Transverse colon (tissue), 4 donors: ENCODE measurements at regions not wholly inside any gene's neighbourhood (a gene's known extent, or its start where the extent isn't known, plus 50 kb on each side); places are given as distances from the start of the nearest gene placed in this dataset.

Experiments used
- DNase-seq: peaks from one replicate; pipeline ENCODE4 v3.0.0-alpha.2; 2019
- H3K27ac ChIP-seq, 4 donors: fragments of 200-600 bp; sonication (generic); 2 replicates each; pipeline ENCODE4 v1.5.1; 2016 to 2018; ENCODE audit warnings: inconsistent platforms in 4 of 4
- H3K27me3 ChIP-seq: fragments of 200-600 bp; sonication (generic); 2 replicates; pipeline ENCODE4 v1.5.1; 2017; ENCODE audit warnings: inconsistent platforms
- H3K36me3 ChIP-seq, 4 donors: fragments of 200-600 bp; sonication (generic); 2 replicates each; pipeline ENCODE4 v1.5.1; 2017 to 2019; ENCODE audit warnings: inconsistent platforms in 4 of 4
- H3K4me1 ChIP-seq, 4 donors: fragments of 200-600 bp; sonication (generic); 2 replicates each; pipeline ENCODE4 v1.5.1; 2017 to 2020; ENCODE audit warnings: inconsistent platforms in 4 of 4
- H3K4me3 ChIP-seq, 4 donors: fragments of 200-600 bp; sonication (generic); 1 replicate in 1 of 4; 2 replicates in 3 of 4; pipeline versions ENCODE4 v1.5.1 to v1.6.1; 2017 to 2019; ENCODE audit warnings: inconsistent platforms in 4 of 4
- H3K9me3 ChIP-seq, 2 donors: fragments of 200-600 bp; sonication (generic); 2 replicates each; pipeline ENCODE4 v1.5.1; 2017 to 2019; ENCODE audit warnings: inconsistent platforms in 2 of 2
- EP300 ChIP-seq: sonication (generic); formaldehyde crosslinking; IDR thresholded peaks from one replicate; pipeline ENCODE4 v1.6.1; 2017; ENCODE audit warnings: antibody characterized with exemption, low read depth
- POLR2A ChIP-seq: fragments of 450-650 bp; IDR thresholded peaks from one replicate; pipeline ENCODE4 v1.6.1; 2016; ENCODE audit warnings: antibody characterized with exemption, mild to moderate bottlenecking, moderate library complexity
- POLR2AphosphoS5 ChIP-seq, 3 donors: sonication (generic); formaldehyde crosslinking; IDR thresholded peaks; one replicate each; pipeline ENCODE4 v1.6.1; 2016; ENCODE audit warnings: antibody characterized with exemption in 3 of 3
- WGBS, 2 donors: methylation state at CpG; one replicate each; pipeline ENCODE4 v1.1.5; 2018; ENCODE audit warnings: low coverage in 1 of 2; 5-methylcytosine and 5-hydroxymethylcytosine counted together
- in situ Hi-C, 4 donors: fragments of 200-750 bp; cut with MboI; loops; one replicate each; pipeline versions ENCODE4 v1.15.0 to v1.15.1; 2017; ENCODE audit warnings: low sequenced_read_pairs in 3 of 4, low pct_ligation_motif_present in 1 of 4, low pct_unique_long_range_greater_than_20kb in 1 of 4
- intact Hi-C: fragments of 100-400 bp; cut with DNase I; formaldehyde crosslinking; loops from one replicate; pipeline ENCODE4 v1.15.1; 2023; ENCODE audit warnings: low total_unique reads
- TF ChIP-seq, protein P1 (sequence below), 5 experiments: fragments of 200-600 bp in 3 of 5; fragments of 450-650 bp in 2 of 5; sonication (generic) in 3 of 5; IDR thresholded peaks; 1 replicate in 2 of 5; 2 replicates in 3 of 5; pipeline ENCODE4 v1.5.1; 2016 to 2017; ENCODE audit warnings: antibody characterized with exemption in 5 of 5, inconsistent platforms in 3 of 5, mild to moderate bottlenecking in 2 of 5, moderate library complexity in 1 of 5

DNA sequence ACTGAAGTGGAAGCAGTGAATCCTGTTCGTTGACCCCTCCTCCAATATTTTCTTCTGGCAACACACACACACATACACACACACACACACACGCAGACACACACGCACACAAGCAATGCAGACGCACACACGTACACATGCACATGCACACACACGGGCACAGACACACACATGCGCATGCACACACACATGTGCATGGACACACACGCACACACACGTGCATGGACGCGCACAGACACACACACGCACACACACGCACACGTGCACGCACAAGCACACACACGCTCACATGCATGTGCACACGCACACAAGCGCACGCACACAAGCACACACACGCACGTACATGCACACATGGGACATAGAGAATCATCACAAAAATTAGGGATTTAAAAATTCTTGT, 488.2 kb upstream of the TPK1 start:
- WGBS, 2 donors, result 88 to 89% methylated on average over 13 to 21 of the region's 21 CpGs
- intact Hi-C loops, result no loop called here
- DNase-seq, result no peak
- Histone ChIP-seq H3K9me3 (no peaks in the 10 kb centered on the region), H3K36me3 (no peaks in the 10 kb centered on the region), H3K27ac (no peak overlapping the region), H3K4me3 (no peak overlapping the region), H3K27me3 (no peaks in the 10 kb centered on the region), H3K4me1 (no peaks in the 10 kb centered on the region)
- TF ChIP-seq POLR2A, result no peak
- TF ChIP-seq, protein P1, sequence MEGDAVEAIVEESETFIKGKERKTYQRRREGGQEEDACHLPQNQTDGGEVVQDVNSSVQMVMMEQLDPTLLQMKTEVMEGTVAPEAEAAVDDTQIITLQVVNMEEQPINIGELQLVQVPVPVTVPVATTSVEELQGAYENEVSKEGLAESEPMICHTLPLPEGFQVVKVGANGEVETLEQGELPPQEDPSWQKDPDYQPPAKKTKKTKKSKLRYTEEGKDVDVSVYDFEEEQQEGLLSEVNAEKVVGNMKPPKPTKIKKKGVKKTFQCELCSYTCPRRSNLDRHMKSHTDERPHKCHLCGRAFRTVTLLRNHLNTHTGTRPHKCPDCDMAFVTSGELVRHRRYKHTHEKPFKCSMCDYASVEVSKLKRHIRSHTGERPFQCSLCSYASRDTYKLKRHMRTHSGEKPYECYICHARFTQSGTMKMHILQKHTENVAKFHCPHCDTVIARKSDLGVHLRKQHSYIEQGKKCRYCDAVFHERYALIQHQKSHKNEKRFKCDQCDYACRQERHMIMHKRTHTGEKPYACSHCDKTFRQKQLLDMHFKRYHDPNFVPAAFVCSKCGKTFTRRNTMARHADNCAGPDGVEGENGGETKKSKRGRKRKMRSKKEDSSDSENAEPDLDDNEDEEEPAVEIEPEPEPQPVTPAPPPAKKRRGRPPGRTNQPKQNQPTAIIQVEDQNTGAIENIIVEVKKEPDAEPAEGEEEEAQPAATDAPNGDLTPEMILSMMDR (IDR thresholded peaks at IDR 0.05), result no peak
- TF ChIP-seq EP300, result no peak
- TF ChIP-seq POLR2AphosphoS5 (IDR thresholded peaks at IDR 0.05), result no peak
- in situ Hi-C loops, result no loop called here

DNA sequence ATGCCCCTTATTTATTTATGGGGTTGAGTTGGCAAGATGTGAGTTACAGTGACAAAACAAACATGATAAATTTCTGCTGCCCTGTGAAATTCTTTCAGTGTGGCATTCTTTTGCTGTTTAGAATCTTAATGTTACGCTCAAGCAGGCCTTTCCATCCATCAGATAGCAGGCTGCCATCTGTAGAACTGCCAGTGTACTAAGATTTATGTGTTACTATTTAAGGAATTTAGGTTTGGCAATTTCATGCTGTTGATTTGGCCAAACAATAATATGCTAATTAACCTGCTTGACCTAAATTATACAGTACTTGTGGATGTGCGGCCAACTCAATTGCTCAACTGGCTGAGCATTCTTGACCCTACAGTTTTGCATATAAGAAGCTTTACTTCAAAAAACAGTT, 477.7 kb upstream of the TPK1 start:
- no peaks in the 10 kb centered on the region for H3K9me3 ChIP-seq
- 70 to 75% methylated on average over 2 of the region's 2 CpGs for WGBS, 2 donors
- no peak overlapping the region for H3K4me3 ChIP-seq
- H3K36me3 ChIP-seq, result no peaks in the 10 kb centered on the region
- no peaks in the 10 kb centered on the region for H3K27me3 ChIP-seq
- DNase-seq, result no peak
- TF ChIP-seq, protein P1 (IDR thresholded peaks at IDR 0.05), result no peak
- TF ChIP-seq POLR2A, result no peak
- no peak for TF ChIP-seq POLR2AphosphoS5 (IDR thresholded peaks at IDR 0.05)
- H3K27ac ChIP-seq, result no peak overlapping the region
- intact Hi-C loops, result no loop called here
- in situ Hi-C loops, result no loop called here
- H3K4me1 ChIP-seq, result no peaks in the 10 kb centered on the region

DNA sequence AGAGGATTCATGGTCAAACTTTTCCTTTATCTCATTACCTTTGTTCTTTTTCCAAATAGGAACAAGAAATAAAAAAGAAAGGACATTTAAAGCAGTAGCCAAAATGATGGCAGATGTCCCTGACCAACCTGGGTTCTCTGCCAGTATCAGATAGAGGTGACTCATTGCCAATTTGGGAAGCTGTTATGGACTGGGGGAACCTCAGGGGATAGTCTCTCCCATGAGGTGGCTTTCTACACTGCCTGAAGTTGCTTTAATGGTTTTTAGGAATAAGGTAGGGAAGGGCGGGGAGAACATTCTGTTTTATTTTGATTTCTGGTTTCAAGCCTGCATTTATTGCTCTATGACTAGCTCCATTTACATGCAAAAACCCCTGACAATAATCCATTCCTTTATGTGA, 457.9 kb upstream of the TPK1 start:
- WGBS, 2 donors, result 70 to 71% methylated on average over 1 of the region's 1 CpG
- no peak for TF ChIP-seq POLR2AphosphoS5 (IDR thresholded peaks at IDR 0.05)
- no peak for TF ChIP-seq EP300
- TF ChIP-seq POLR2A, result no peak
- TF ChIP-seq, protein P1 (IDR thresholded peaks at IDR 0.05), result no peak
- no peaks in the 10 kb centered on the region for H3K4me1 ChIP-seq
- intact Hi-C loops (no loop called here), in situ Hi-C loops (no loop called here)
- no peak overlapping the region for H3K27ac ChIP-seq
- H3K9me3 ChIP-seq, result no peaks in the 10 kb centered on the region
- no peak for DNase-seq
- H3K4me3 ChIP-seq, result no peak overlapping the region
- no peaks in the 10 kb centered on the region for H3K27me3 ChIP-seq
- H3K36me3 ChIP-seq, result no peaks in the 10 kb centered on the region

DNA sequence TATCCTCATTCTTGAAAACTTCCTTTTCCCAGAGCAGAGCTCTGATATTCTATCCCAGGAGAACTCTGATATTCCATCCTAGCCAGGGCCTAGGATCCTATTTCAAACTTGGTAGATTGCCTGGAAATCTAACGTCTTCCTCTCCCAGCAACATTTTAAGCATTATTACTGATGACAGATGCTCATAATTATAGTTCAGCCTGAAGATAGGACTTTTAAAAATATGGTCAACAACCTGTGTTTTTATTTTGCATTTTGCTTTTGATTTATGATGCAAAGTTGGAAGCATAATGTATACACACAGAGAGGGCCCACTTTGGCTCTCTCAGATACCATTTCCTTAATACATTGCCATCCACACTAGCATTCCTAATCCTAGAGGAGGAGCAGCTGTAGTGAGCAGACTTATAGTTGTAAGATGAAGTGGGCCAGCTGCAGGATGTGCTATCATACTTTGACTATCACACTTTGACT, 457.4 kb upstream of the TPK1 start:
- Histone ChIP-seq H3K9me3 (no peaks in the 10 kb centered on the region), H3K27ac (no peak overlapping the region), H3K27me3 (no peaks in the 10 kb centered on the region), H3K4me1 (no peaks in the 10 kb centered on the region), H3K36me3 (no peaks in the 10 kb centered on the region), H3K4me3 (no peak overlapping the region)
- intact Hi-C loops (no loop called here), in situ Hi-C loops (no loop called here)
- 65 to 80% methylated on average over 1 of the region's 1 CpG for whole genome bisulfite sequencing, 2 donors
- DNase-seq, result no peak
- TF ChIP-seq POLR2A, result no peak
- no peak for TF ChIP-seq POLR2AphosphoS5 (IDR thresholded peaks at IDR 0.05)
- no peak for TF ChIP-seq EP300
- TF ChIP-seq, protein P1 (IDR thresholded peaks at IDR 0.05), result no peak
